HFF-Myc (cell line): ENCODE measurements at regions not wholly inside any gene's neighbourhood (a gene's known extent, or its start where the extent isn't known, plus 50 kb on each side); places are given as distances from the start of the nearest gene placed in this dataset.
"Not testable (repeated sequence)": the region's sequence is repeated elsewhere in the genome, so short reads cannot be mapped to it uniquely, and the experiment has no call there.

ENCODE experiments used
- DNase-seq: peaks from one replicate; pipeline ENCODE4 v3.0.0-alpha.2; 2011; ENCODE audit warnings: low read depth; ENCODE audit errors: extremely low read depth
- H3K4me3 ChIP-seq: replicated peaks from 2 replicates; pipeline ENCODE4 v1.5.1; 2011; ENCODE audit warnings: low read depth, mild to moderate bottlenecking, control low read depth, low read length
- TF ChIP-seq, protein P1 (sequence below): IDR thresholded peaks from 2 replicates; pipeline ENCODE4 v1.5.1; 2012; ENCODE audit warnings: mild to moderate bottlenecking, low read depth, low read length, control low read depth; ENCODE audit errors: missing control alignments

DNA sequence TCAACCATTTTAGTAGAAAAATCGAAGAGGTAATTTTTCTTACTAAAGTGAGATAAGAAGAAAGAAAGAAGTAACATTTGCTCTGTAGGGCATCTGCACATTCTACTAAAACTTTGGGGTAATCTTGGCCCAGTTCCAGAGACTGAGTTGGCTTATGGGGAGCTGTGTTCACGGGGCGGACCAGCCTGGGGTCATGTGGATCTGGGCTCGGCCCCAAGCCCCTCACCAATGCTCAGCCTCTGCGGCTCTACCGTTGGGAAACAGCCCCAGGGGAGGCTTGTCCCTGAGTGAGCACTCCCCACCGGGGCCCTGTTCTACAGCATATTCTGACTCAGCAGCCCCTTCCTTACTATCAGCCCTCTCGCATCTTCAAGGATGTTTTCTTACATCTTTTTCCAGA, 132.3 kb downstream of the RTP5 start:
- DNase-seq, result no peak
- TF ChIP-seq, protein P1, sequence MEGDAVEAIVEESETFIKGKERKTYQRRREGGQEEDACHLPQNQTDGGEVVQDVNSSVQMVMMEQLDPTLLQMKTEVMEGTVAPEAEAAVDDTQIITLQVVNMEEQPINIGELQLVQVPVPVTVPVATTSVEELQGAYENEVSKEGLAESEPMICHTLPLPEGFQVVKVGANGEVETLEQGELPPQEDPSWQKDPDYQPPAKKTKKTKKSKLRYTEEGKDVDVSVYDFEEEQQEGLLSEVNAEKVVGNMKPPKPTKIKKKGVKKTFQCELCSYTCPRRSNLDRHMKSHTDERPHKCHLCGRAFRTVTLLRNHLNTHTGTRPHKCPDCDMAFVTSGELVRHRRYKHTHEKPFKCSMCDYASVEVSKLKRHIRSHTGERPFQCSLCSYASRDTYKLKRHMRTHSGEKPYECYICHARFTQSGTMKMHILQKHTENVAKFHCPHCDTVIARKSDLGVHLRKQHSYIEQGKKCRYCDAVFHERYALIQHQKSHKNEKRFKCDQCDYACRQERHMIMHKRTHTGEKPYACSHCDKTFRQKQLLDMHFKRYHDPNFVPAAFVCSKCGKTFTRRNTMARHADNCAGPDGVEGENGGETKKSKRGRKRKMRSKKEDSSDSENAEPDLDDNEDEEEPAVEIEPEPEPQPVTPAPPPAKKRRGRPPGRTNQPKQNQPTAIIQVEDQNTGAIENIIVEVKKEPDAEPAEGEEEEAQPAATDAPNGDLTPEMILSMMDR, result no peak
- H3K4me3 ChIP-seq, result no peak overlapping the region

DNA sequence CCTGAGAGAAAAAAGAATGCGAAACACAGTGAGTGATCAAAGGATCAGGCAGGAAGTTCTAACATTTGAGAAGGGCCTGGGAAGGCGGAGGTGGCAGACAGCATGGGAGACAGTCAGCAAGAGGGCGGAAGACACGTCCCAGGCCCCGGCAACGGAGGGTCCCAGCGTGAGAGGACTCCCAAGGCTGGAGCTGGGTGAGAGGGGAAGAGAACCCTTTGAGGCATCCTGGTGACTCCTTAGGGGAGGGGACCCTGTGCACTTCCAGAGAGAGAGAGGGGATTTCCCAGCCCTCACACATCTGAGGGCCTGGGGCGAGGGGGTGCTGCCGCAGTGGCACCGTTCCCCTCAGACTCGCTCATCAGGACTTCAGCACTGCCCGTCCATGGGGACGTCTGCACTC, 133.4 kb downstream of the RTP5 start:
- H3K4me3 ChIP-seq, result no peak overlapping the region
- DNase-seq, result no peak
- TF ChIP-seq, protein P1, result no peak

DNA sequence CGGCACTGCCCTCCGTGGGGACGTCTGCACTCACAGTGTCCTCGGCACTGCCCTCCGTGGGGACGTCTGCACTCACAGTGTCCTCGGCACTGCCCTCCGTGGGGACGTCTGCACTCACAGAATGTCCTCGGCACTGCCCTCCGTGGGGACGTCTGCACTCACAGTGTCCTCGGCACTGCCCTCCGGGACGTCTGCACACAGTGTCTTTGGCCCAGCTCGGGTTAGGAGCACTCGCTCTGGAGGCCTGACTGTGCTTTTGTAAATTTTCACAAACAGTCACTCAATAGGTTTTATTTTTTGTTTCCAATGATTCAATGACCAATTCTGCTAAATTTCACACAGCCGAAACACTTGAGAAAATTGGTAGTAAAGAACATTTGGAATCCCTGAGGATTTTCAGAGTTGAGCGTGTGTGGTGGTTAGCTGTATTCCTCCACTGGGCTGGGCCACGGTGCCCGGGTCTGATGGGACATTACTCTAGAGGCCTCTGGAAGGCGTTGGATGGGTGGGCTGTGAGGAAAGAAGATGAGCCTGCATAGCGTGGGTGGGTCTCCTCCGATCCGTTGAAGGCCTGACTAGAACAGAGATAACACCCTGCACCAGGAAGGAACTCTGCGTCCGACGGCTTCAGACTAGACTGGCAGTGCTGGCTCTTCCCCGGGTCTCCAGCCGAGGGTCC, 134.8 kb downstream of the RTP5 start:
- no peak for DNase-seq
- H3K4me3 ChIP-seq, result no peak overlapping the region
- TF ChIP-seq, protein P1, result no peak

DNA sequence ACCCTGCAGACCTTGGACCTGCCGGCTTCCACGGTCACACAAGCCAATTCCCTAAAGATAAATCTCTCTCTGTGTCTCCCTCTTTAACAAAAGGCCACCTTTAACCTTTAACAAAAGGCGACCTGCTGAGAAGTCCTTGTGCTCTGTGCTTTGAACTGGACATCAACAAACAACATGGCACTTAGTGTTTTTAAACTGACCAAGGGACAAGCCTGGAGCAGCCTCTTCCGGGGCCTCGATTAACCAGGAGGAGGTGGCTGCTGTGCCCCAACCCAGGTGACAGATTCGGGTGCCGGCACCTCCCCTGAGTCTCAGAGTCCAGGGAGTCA, 135.3 kb downstream of the RTP5 start:
- TF ChIP-seq, protein P1, result no peak
- no peak for DNase-seq
- H3K4me3 ChIP-seq, result no peak overlapping the region

DNA sequence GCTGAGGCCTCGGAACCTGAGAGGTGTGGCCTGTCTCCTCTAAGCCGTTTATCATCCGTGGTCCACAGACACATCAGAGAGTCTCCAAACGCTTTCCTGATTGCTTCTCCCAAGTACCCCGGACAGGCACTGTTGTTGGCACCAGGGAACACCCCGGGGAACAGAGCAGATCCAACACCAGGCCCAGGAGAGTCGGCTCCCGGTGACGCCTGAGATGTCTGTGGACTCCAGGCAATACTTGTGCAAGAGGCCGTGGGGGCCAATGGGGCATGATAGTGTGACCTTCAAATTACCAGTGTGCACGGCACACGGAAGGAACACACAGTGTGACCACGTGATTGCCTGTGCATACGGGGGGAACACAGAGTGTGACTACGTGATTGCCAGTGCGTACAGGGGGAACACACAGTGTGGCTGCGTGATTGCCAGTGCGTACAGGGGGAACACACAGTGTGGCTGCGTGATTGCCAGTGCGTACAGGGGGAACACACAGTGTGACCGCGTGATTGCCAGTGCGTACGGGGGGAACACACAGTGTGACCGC, 136.6 kb downstream of the RTP5 start:
- not testable (repeated sequence) for H3K4me3 ChIP-seq, DNase-seq

DNA sequence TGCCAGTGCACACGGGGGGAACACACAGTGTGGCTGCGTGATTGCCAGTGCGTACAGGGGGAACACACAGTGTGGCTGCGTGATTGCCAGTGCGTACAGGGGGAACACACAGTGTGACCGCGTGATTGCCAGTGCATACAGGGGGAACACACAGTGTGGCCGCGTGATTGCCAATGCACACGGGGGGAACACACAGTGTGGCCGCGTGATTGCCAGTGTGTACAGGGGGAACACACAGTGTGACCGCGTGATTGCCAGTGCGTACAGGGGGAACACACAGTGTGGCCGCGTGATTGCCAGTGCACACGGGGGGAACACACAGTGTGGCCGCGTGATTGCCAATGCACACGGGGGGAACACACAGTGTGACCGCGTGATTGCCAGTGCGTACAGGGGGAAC, 139.4 kb downstream of the RTP5 start:
- H3K4me3 ChIP-seq, DNase-seq: not testable (repeated sequence)

DNA sequence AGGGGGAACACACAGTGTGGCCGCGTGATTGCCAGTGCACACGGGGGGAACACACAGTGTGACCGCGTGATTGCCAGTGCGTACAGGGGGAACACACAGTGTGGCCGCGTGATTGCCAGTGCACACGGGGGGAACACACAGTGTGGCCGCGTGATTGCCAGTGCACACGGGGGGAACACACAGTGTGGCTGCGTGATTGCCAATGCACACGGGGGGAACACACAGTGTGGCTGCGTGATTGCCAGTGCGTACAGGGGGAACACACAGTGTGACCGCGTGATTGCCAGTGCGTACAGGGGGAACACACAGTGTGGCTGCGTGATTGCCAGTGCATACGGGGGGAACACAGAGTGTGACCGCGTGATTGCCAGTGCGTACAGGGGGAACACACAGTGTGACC, 140.3 kb downstream of the RTP5 start:
- not testable (repeated sequence) for DNase-seq, H3K4me3 ChIP-seq

DNA sequence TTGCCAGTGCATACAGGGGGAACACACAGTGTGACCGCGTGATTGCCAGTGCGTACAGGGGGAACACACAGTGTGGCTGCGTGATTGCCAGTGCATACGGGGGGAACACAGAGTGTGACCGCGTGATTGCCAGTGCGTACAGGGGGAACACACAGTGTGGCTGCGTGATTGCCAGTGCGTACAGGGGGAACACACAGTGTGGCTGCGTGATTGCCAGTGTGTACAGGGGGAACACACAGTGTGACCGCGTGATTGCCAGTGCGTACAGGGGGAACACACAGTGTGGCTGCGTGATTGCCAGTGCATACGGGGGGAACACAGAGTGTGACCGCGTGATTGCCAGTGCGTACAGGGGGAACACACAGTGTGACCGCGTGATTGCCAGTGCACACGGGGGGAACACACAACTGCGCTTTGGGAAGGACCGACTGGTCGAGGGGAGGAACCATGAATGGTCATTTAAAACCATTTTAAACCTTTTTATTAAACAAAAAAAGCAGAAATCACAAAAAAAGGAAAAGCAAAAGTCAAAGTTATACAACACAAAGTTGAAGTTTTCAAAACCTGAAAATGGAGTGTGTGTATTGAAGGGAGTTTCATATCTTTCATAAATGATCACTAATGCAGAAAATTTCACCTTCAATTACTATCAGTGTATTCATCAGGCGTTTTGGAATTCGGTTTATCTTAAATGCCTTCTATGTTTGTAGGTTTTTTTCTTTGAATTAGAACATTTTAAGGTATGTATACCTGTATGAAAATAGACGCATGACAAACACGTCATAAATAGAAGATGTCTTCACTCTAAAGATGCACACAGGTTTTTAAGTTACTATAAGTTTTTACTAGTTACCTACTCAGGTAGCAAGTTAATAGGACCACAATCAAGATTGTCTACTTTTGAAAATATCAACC, 141.0 kb downstream of the RTP5 start:
- H3K4me3 ChIP-seq, DNase-seq: not testable (repeated sequence)

DNA sequence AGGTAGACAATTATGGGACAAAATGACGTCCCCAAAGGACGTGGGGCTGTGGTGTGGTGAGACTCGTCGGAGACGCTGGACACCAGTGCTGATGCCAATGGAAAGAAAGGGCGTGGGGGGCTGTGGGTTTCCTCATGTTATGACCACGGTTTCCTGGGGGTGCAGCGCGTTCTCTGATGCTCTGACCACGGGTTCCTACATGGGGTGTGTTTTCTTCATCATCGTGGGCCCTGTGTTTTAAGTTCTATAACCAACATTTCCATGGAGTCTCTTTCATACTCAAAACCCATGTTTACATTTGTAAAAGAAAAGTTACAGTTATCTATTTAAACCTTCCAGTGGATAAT, 141.6 kb downstream of the RTP5 start:
- no peak for DNase-seq
- H3K4me3 ChIP-seq, result no peak overlapping the region
- TF ChIP-seq, protein P1, result no peak
